GM12892 (cell line): ENCODE measurements at regions not wholly inside any gene's neighbourhood (a gene's known extent, or its start where the extent isn't known, plus 50 kb on each side); places are given as distances from the start of the nearest gene placed in this dataset.

Source experiments
- POLR2A ChIP-seq: IDR thresholded peaks from 2 replicates; pipeline ENCODE4 v1.6.1; 2011; ENCODE audit warnings: low read depth, low read length, control low read depth
- POLR2AphosphoS5 ChIP-seq: IDR thresholded peaks from 2 replicates; pipeline ENCODE4 v1.6.1; 2011; ENCODE audit warnings: low read depth, low read length, control low read depth
- TAF1 ChIP-seq: IDR thresholded peaks from 2 replicates; pipeline ENCODE4 v1.6.1; 2011; ENCODE audit warnings: low read depth, mild to moderate bottlenecking, control low read depth, low read length, borderline replicate concordance

GRCh38 chr15:98331676-98332075 is 316.7 kb upstream of the IGF1R start:
- TF ChIP-seq POLR2A (no peak), POLR2AphosphoS5 (no peak), TAF1 (no peak)
